H1 (cell line): ENCODE measurements at regions not wholly inside any gene's neighbourhood (a gene's known extent, or its start where the extent isn't known, plus 50 kb on each side); places are given as distances from the start of the nearest gene placed in this dataset.

ENCODE experiments used
- ATF2 ChIP-seq: IDR thresholded peaks from 2 replicates; pipeline ENCODE4 v1.6.1; 2012; ENCODE audit warnings: low read length, inconsistent platforms
- CHD2 ChIP-seq: IDR thresholded peaks from 2 replicates; pipeline ENCODE4 v1.6.1; 2012; ENCODE audit warnings: low read length, improper control_type of control experiment
- KDM4A ChIP-seq: IDR thresholded peaks from one replicate; pipeline ENCODE4 v1.7.1; 2012; ENCODE audit warnings: low read depth, mild to moderate bottlenecking, moderate library complexity, low read length, inconsistent platforms; ENCODE audit not compliant: severe bottlenecking
- SP1 ChIP-seq: IDR thresholded peaks from 2 replicates; pipeline ENCODE4 v1.6.1; 2011; ENCODE audit warnings: low read depth, low read length
- SUZ12 ChIP-seq: fragments of 200-600 bp; sonication (generic); IDR thresholded peaks from 2 replicates; pipeline ENCODE4 v1.6.1; 2012; ENCODE audit warnings: mild to moderate bottlenecking, inconsistent platforms, low read length, moderate library complexity, mixed read lengths
- TBP ChIP-seq: IDR thresholded peaks from 2 replicates; pipeline ENCODE4 v1.6.1; 2011; ENCODE audit warnings: low read depth, low read length, improper control_type of control experiment

- no peak for TF ChIP-seq ATF2
- TF ChIP-seq SP1 = no peak
- TF ChIP-seq TBP = no peak
- no peak for TF ChIP-seq KDM4A
- no peak for TF ChIP-seq SUZ12
- TF ChIP-seq CHD2 = no peak
Measured at GRCh38 chr7:113188396-113188795, 70.0 kb upstream of the SMIM30 start (continued).
